ENCODE measurements at regions not wholly inside any gene's neighbourhood (a gene's known extent, or its start where the extent isn't known, plus 50 kb on each side); places are given as distances from the start of the nearest gene placed in this dataset.

GRCh38 chr21:29481081-29481480 lies 182.4 kb downstream of the BACH1 start:
- no peak for TF ChIP-seq CTCF (IDR thresholded peaks at IDR 0.05)
- TF ChIP-seq POLR2A (IDR thresholded peaks at IDR 0.05): no peak

Measured in esophagus squamous epithelium (tissue), 4 donors.